ENCODE measurements at regions not wholly inside any gene's neighbourhood (a gene's known extent, or its start where the extent isn't known, plus 50 kb on each side); places are given as distances from the start of the nearest gene placed in this dataset.

DNA sequence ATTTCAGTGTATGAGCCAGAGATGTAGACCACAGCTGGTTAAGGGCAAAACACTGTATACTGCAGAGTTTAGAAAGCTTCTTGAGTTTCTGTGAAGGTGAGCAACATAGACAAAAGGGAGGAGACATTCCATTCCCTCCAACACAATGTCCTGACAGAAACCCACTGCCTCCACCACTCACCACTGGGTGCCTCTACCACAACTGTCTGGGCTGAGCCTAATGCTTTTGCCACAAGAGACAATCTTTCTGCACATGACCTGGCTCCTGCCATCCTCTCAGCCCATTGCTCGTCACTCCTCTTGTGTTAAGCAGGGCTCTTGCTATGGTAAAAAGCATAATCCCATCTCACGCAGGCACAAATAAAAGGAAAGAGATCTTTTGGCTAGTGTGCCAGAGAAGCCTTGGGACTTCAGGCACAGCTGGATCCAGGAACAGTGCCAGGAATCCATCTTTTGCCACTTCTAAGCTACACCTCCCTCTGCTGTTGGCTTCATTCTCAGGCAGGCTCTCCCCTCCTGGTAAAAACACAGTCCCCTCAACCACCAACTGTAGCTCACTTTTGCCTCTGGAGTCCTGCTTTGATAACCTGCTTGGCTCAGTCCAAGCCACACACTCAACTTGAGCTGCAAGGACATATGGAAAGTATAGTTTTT is 140.6 kb upstream of the PRR20G start:
- no peak for TF ChIP-seq POLR2A (IDR thresholded peaks at IDR 0.05)
- TF ChIP-seq, protein P1, sequence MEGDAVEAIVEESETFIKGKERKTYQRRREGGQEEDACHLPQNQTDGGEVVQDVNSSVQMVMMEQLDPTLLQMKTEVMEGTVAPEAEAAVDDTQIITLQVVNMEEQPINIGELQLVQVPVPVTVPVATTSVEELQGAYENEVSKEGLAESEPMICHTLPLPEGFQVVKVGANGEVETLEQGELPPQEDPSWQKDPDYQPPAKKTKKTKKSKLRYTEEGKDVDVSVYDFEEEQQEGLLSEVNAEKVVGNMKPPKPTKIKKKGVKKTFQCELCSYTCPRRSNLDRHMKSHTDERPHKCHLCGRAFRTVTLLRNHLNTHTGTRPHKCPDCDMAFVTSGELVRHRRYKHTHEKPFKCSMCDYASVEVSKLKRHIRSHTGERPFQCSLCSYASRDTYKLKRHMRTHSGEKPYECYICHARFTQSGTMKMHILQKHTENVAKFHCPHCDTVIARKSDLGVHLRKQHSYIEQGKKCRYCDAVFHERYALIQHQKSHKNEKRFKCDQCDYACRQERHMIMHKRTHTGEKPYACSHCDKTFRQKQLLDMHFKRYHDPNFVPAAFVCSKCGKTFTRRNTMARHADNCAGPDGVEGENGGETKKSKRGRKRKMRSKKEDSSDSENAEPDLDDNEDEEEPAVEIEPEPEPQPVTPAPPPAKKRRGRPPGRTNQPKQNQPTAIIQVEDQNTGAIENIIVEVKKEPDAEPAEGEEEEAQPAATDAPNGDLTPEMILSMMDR (IDR thresholded peaks at IDR 0.05), result no peak
- no peak for TF ChIP-seq EP300 (IDR thresholded peaks at IDR 0.05)

All from ovary (tissue), 3 donors.